GM19351 (cell line): ENCODE measurements at regions not wholly inside any gene's neighbourhood (a gene's known extent, or its start where the extent isn't known, plus 50 kb on each side); places are given as distances from the start of the nearest gene placed in this dataset.

ENCODE experiments used
- ATAC-seq: cut with Tn5 transposase; IDR thresholded peaks from one replicate; pipeline ENCODE4 v1.9.1; 2021; ENCODE audit warnings: mild to moderate bottlenecking, moderate library complexity; ENCODE audit not compliant: unreplicated experiment

- no peak for ATAC-seq
Observed at GRCh38 chr2:66317268-66317890, 117.5 kb upstream of the MEIS1 start.

- ATAC-seq: no peak
Observed at GRCh38 chr2:66306483-66306882, 128.4 kb upstream of the MEIS1 start.

- no peak for ATAC-seq
Observed at GRCh38 chr2:66305718-66306117, 129.2 kb upstream of the MEIS1 start.

- peak; percentile 60 for ATAC-seq
Observed at GRCh38 chr2:66303471-66303870, 131.5 kb upstream of the MEIS1 start.

GRCh38 chr2:66301767-66302140 lies 133.2 kb upstream of the MEIS1 start:
- ATAC-seq: no peak

- ATAC-seq: no peak
Observed at GRCh38 chr2:66301022-66301766, 133.7 kb upstream of the MEIS1 start.

- ATAC-seq: no peak
Observed at GRCh38 chr2:66283787-66284186, 151.1 kb upstream of the MEIS1 start.

GRCh38 chr2:66281980-66282379 lies 152.9 kb upstream of the MEIS1 start:
- no peak for ATAC-seq

GRCh38 chr2:66279024-66279423 lies 155.9 kb upstream of the MEIS1 start:
- no peak for ATAC-seq

GRCh38 chr2:66275984-66276383 lies 158.9 kb upstream of the MEIS1 start:
- ATAC-seq: no peak

- ATAC-seq: no peak
Observed at GRCh38 chr2:66273933-66274490, 160.9 kb upstream of the MEIS1 start.

- ATAC-seq: no peak
Observed at GRCh38 chr2:66272751-66273150, 162.2 kb upstream of the MEIS1 start.

GRCh38 chr2:66271777-66272176 lies 163.1 kb upstream of the MEIS1 start:
- ATAC-seq: no peak

GRCh38 chr2:66270247-66270646 lies 164.7 kb upstream of the MEIS1 start:
- no peak for ATAC-seq

GRCh38 chr2:66269166-66269565 lies 165.8 kb upstream of the MEIS1 start:
- no peak for ATAC-seq

- no peak for ATAC-seq
Observed at GRCh38 chr2:66268756-66269155, 166.2 kb upstream of the MEIS1 start.

- no peak for ATAC-seq
Observed at GRCh38 chr2:66264354-66264753, 170.6 kb upstream of the MEIS1 start.

GRCh38 chr2:66255867-66256266 lies 179.1 kb upstream of the MEIS1 start:
- ATAC-seq: no peak

- no peak for ATAC-seq
Observed at GRCh38 chr2:66255136-66255535, 179.8 kb upstream of the MEIS1 start.

GRCh38 chr2:66253066-66253465 lies 181.9 kb upstream of the MEIS1 start:
- no peak for ATAC-seq

GRCh38 chr2:66252109-66252508 lies 182.8 kb upstream of the MEIS1 start:
- no peak for ATAC-seq

- no peak for ATAC-seq
Observed at GRCh38 chr2:66251573-66251972, 183.4 kb upstream of the MEIS1 start.
